ENCODE measurements at regions not wholly inside any gene's neighbourhood (a gene's known extent, or its start where the extent isn't known, plus 50 kb on each side); places are given as distances from the start of the nearest gene placed in this dataset.

DNA sequence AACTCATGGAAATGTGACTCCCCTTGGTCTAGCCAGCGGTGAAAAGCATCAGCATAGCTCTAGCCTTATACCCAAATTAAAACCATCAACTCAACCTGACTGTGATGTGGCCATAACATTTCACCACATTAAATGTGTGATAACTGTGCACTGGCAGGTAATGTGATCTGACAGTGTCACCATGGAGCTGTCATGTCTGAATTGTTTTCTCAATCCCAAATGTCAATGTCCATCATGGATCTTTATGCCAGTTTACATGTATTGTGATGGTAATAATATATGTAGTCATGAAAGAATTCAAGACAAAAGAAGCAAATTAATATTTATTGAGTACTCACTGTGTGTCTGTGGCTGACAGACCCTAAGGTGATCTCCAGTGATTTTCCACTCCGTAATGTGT is 213.4 kb upstream of the EOMES start:
- no peak for DNase-seq (ENCODE audit: low read depth in 3 of 3)

DNA sequence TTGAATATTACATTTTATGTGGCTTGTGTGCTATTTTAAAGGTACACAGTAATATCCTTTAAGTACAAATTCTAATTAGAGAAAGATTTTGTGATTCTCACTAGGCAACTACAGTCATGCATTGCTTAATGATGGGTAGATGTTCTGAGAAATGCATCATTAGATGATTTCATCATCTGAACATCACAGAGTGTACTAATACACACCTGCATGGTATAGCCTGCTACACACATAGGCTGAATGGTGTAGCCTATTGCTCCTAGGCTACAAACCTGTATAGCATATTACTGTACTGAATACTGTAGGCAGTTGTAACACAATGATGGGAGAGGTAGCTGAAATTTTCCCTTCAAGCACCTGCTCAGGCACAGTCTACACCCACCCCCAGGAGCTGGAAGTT is 217.4 kb upstream of the EOMES start:
- no peak for DNase-seq (ENCODE audit: low read depth in 3 of 3)

DNA sequence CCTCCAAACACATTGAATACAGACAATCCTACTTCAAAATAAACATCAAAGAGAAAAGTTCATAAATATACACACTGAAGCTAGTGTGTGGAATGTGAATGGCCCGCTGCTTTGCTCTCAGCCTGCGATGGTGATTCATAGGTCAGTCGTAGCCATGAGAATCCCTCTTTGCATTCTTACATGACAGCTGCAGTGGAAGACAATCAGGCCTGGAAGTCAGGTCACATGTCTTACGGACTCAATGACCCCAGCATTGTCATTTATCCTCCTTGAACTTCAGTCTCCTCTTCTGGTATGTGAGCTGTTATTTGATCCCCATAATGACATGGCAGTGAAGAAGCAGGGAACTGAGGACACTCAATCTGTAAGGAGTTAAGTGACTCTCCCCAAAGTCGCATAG is 217.8 kb upstream of the EOMES start:
- DNase-seq (ENCODE audit: low read depth in 3 of 3) = no peak

DNA sequence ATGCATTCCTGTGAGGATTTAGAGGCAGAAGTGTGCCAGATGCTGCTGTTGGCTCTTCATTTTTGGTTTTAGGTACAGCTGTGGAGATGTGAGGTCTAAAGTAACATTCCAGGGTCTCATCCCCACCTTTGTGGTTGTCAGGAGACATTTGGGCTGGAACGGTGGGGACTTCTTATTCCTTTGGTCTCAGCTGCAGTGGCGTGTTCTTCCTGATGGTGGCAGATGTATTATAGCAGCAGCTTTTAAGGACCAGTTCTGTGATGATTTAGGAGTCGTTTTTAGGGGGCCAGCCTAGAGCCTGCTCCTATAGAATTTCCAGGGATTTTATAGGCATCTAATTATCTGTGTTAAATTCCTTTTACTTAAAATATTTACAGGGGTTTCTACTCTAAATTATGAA is 221.0 kb upstream of the EOMES start:
- no peak for DNase-seq (ENCODE audit: low read depth in 3 of 3)

DNA sequence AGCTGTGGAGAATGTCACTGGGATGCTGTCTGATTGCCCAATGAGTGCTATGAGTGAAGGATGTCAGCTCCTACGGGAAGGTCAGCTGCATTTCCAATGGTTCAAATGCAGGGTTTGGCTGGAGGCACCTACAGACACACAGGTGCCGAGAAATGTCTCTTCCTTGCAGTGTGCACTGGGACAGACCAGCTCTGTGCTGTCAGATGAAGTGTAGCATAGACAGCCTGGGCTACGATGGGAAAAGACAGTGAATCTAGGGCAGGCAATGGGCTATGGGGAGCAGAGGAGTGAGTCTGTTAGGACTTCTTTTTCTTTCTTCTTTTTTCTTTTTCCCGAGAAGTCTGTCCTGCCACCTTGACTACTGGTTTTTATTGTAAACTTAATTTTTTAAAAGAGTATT is 223.1 kb upstream of the EOMES start:
- DNase-seq (ENCODE audit: low read depth in 3 of 3) = no peak

DNA sequence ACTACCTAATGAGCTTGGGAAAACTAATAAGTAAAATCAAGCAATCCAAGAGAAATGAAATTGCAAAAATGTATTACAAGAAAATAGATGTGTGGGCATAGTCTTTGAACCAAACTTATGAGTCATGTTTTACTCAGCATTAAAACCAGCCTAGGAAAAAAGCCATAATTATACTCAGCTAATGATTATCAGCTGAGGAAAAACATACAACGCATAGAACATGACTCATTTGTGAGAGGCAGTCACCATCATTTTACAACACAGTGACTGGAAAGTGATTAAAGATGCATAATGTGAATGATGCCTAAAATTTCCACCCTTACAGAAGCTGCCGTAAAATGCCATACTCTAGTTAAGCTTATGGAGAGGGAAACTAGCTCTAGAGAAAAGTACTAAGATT is 238.0 kb upstream of the EOMES start:
- no peak for DNase-seq (ENCODE audit: low read depth in 3 of 3)

GRCh38 chr3:27963519-27963918 is 241.4 kb upstream of the EOMES start:
- peak in 1 of 3 experiments; percentile 11 for DNase-seq (ENCODE audit: low read depth in 3 of 3)

- no peak for DNase-seq (ENCODE audit: low read depth in 3 of 3)
These were observed 249.5 kb upstream of the EOMES start for GRCh38 chr3:27971600-27971999.

GRCh38 chr3:27976933-27977332 is 254.8 kb upstream of the EOMES start:
- no peak for DNase-seq (ENCODE audit: low read depth in 3 of 3)

DNA sequence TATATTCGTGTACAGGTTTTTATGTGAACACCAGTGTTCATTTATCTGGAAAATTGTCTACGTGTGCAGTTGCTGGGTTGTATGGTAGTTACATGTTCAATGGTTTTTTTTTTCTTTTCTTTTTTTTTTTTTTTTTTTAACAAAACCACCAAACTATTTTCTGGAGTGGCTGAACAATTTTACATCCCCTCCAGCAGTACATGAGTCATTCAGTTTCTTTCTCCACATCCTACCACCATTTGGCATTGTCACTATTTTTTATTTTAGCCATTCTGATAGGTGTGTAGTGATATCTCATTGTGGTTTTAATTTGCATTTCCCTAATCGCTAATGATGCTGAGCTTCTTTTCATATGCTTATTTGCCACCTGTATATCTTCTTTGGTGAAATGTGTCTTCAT is 256.3 kb upstream of the EOMES start:
- no peak for DNase-seq (ENCODE audit: low read depth in 3 of 3)

GRCh38 chr3:27985369-27986035 is 255.9 kb upstream of the CMC1 start:
- DNase-seq (ENCODE audit: low read depth in 3 of 3) = no peak

GRCh38 chr3:27986234-27986879 is 255.1 kb upstream of the CMC1 start:
- no peak for DNase-seq (ENCODE audit: low read depth in 3 of 3)

GRCh38 chr3:27990324-27990723 is 251.1 kb upstream of the CMC1 start:
- DNase-seq (ENCODE audit: low read depth in 3 of 3) = no peak

GRCh38 chr3:27990837-27991236 is 250.6 kb upstream of the CMC1 start:
- no peak for DNase-seq (ENCODE audit: low read depth in 3 of 3)

GRCh38 chr3:27993051-27993450 is 248.4 kb upstream of the CMC1 start:
- no peak for DNase-seq (ENCODE audit: low read depth in 3 of 3)

DNA sequence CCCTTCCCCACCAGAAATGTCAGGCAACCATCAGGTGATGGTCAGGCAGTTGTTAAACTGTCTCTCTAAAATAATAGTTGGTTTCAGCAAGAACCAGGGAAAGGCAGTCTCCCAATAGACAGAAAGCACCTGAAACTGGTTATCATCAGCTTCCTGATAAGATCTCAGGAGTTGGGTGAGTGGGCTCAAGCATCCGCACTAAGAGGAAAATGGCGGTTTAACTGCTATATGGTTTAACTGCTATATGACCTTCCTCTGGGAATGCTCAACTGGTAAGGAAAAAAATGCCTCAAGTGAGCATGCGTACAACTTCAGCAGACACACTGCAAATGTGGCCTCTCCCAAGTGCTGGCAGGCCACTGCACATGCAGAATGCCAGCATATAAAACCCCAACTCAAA is 240.8 kb upstream of the CMC1 start:
- no peak for DNase-seq (ENCODE audit: low read depth in 3 of 3)

DNA sequence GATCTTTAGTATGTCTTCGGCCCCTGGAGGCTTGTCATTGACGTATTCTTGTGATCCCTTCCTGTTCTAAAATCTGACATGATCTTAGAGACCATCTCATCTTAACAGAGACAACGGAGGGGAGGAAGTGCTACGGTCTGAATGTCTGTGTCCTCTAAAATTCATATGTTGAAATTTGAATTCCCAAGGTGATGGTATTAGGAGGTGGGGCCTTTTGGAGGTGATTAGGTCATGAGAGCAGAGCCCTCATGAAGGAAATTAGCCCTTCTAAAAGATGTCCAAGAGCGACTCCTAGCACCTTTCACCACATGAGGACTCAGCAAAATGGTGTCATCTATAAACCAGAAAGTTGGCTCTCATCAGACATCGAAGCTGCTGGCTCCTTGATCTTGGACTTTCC is 233.2 kb upstream of the CMC1 start:
- DNase-seq (ENCODE audit: low read depth in 3 of 3) = no peak

GRCh38 chr3:28012830-28013229 is 228.6 kb upstream of the CMC1 start:
- no peak for DNase-seq (ENCODE audit: low read depth in 3 of 3)

- DNase-seq (ENCODE audit: low read depth in 3 of 3) = no peak
These were observed 227.4 kb upstream of the CMC1 start for GRCh38 chr3:28013864-28014473.

DNA sequence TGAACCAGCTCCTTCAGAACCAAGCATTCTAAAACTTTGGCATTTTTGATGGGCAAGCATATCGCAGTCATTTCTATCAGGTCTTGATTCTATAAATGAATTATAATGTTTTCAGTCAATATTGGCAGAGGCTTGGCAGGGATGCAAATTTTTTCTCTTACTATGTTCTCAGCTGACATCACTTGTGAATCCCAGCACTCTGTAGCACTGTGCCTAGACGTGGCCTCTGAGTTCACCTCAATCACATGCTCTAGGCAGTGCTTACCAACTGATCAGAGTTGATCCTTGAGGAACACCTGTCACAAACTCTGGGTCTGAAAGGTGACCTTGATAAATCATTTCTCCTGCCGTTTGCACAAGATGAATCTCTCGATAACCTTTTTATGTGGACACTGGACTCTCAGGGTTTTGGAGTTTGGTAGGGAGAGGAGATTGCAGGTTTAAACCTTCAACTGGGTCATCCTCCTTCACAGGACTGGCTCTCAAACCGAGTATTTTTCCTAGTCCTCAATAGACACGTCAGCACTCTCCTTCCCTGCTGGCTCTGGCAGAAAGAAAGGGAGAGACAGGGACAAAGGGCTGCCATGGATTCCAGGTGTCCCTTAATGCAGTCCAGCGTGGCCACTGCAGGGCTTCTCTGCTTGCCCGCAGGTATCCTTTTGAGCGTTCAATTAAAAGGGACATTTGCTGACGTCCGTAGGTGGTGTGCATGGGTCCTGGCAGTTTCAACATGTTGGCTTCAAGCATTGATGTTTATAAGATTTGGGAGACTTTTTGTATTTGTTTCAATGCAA is 222.3 kb upstream of the CMC1 start:
- DNase-seq (ENCODE audit: low read depth in 3 of 3) = no peak

DNA sequence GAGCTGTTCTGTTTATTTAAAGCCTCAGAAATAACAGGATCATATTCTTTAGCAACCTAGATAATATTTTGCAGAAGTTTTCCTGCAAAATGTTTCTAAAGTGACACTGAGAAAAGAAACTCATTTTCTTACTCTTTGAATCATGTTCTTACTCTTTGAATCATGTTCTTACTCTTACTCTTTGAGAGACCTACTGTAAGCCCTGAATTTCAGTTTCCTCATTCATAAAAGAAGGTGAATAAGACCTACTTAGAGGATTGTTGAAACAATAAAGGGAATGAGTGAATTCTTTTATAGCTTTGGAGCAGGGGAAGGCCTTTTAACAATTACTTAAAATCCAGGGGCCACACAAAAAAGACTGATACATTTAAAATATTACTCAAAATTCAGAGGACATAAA is 221.7 kb upstream of the CMC1 start:
- no peak for DNase-seq (ENCODE audit: low read depth in 3 of 3)

DNA sequence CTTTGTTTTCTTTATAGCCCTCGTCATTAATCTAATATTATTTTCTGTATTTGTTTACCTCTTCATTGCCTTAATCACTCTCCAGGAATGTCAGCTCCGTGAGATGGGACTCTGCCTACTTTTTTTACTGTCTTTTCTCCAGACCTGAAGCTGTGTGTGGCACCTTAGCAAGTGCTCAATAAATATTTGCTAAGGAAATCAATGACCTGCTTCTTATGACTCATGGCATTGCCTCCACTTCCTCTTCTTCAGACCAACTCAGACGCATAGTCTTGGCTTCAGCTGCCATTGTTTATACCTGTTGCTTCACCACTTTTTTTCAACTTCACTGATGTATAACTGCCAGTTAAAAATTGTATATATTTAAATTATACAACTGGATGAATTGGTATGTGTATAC is 218.5 kb upstream of the CMC1 start:
- no peak for DNase-seq (ENCODE audit: low read depth in 3 of 3)

- DNase-seq (ENCODE audit: low read depth in 3 of 3) = no peak
These were observed 212.9 kb upstream of the CMC1 start for GRCh38 chr3:28028554-28028953.

Data from stimulated activated CD4-positive, alpha-beta T cell treated with anti-CD3 and anti-CD28 coated beads, TNF-alpha, amount 100 ng/mL, for 24 hours (primary cell).